Uterus (tissue), 3 donors: ENCODE measurements at regions not wholly inside any gene's neighbourhood (a gene's known extent, or its start where the extent isn't known, plus 50 kb on each side); places are given as distances from the start of the nearest gene placed in this dataset.

Experiments
- DNase-seq, 2 donors: peaks; one replicate each; pipeline ENCODE4 v3.0.0-alpha.2; 2019 to 2020
- H3K27ac ChIP-seq, 2 donors: fragments of 200-600 bp; sonication (generic); 1 replicate in 1 of 2; 2 replicates in 1 of 2; pipeline ENCODE4 v1.5.1; 2016 to 2018
- H3K27me3 ChIP-seq, 2 donors: fragments of 200-600 bp; sonication (generic); one replicate each; pipeline ENCODE4 v1.5.1; 2018 to 2019; ENCODE audit warnings: control low read depth in 1 of 2
- H3K36me3 ChIP-seq, 2 donors: fragments of 200-600 bp; sonication (generic); one replicate each; pipeline ENCODE4 v1.5.1; 2019; ENCODE audit warnings: control low read depth in 1 of 2
- H3K4me1 ChIP-seq, 2 donors: fragments of 200-600 bp; sonication (generic); one replicate each; pipeline ENCODE4 v1.5.1; 2018 to 2019; ENCODE audit warnings: control low read depth in 1 of 2
- H3K4me3 ChIP-seq, 2 donors: fragments of 200-600 bp; sonication (generic); 1 replicate in 1 of 2; 2 replicates in 1 of 2; pipeline ENCODE4 v1.5.1; 2018 to 2019; ENCODE audit warnings: mild to moderate bottlenecking in 1 of 2
- H3K9me3 ChIP-seq, 2 donors: fragments of 200-600 bp; sonication (generic); one replicate each; pipeline ENCODE4 v1.5.1; 2019; ENCODE audit warnings: control low read depth in 1 of 2
- POLR2A ChIP-seq, 2 donors: fragments of 450-650 bp; IDR thresholded peaks; one replicate each; pipeline ENCODE4 v1.6.1; 2016; ENCODE audit warnings: antibody characterized with exemption in 2 of 2, mild to moderate bottlenecking in 1 of 2, moderate library complexity in 1 of 2
- intact Hi-C: fragments of 100-400 bp; cut with DNase I; formaldehyde crosslinking; loops from one replicate; pipeline ENCODE4 v1.15.1; 2023; ENCODE audit warnings: low total_unique reads
- TF ChIP-seq, protein P1 (sequence below), 4 experiments: fragments of 200-600 bp in 2 of 4; fragments of 450-650 bp in 2 of 4; sonication (generic) in 2 of 4; IDR thresholded peaks; one replicate each; pipeline ENCODE4 v1.5.1; 2016 to 2019; ENCODE audit warnings: antibody characterized with exemption in 4 of 4, mild to moderate bottlenecking in 2 of 4, moderate library complexity in 1 of 4
- donor health status: DM: yes; HTN: yes; CAD: no.

- H3K27me3 ChIP-seq: no peaks in the 10 kb centered on the region
- no peak overlapping the region for H3K4me3 ChIP-seq
- TF ChIP-seq, protein P1, sequence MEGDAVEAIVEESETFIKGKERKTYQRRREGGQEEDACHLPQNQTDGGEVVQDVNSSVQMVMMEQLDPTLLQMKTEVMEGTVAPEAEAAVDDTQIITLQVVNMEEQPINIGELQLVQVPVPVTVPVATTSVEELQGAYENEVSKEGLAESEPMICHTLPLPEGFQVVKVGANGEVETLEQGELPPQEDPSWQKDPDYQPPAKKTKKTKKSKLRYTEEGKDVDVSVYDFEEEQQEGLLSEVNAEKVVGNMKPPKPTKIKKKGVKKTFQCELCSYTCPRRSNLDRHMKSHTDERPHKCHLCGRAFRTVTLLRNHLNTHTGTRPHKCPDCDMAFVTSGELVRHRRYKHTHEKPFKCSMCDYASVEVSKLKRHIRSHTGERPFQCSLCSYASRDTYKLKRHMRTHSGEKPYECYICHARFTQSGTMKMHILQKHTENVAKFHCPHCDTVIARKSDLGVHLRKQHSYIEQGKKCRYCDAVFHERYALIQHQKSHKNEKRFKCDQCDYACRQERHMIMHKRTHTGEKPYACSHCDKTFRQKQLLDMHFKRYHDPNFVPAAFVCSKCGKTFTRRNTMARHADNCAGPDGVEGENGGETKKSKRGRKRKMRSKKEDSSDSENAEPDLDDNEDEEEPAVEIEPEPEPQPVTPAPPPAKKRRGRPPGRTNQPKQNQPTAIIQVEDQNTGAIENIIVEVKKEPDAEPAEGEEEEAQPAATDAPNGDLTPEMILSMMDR (IDR thresholded peaks at IDR 0.05): no peak
- TF ChIP-seq POLR2A (IDR thresholded peaks at IDR 0.05): no peak
- no peak for DNase-seq
- no peaks in the 10 kb centered on the region for H3K36me3 ChIP-seq
- intact Hi-C loops: no loop called here
- H3K9me3 ChIP-seq: no peaks in the 10 kb centered on the region
- no peak overlapping the region for H3K27ac ChIP-seq
- H3K4me1 ChIP-seq: no peaks in the 10 kb centered on the region
These were observed 281.8 kb upstream of the ARRDC4 start for GRCh38 chr15:97678656-97679055.

GRCh38 chr15:97679106-97679688, 281.3 kb upstream of the ARRDC4 start:
- no peaks in the 10 kb centered on the region for H3K9me3 ChIP-seq
- intact Hi-C loops: no loop called here
- DNase-seq: no peak
- H3K36me3 ChIP-seq: no peaks in the 10 kb centered on the region
- no peaks in the 10 kb centered on the region for H3K27me3 ChIP-seq
- TF ChIP-seq, protein P1 (IDR thresholded peaks at IDR 0.05): no peak
- no peak for TF ChIP-seq POLR2A (IDR thresholded peaks at IDR 0.05)
- no peaks in the 10 kb centered on the region for H3K4me1 ChIP-seq
- H3K27ac ChIP-seq: no peak overlapping the region
- no peak overlapping the region for H3K4me3 ChIP-seq

GRCh38 chr15:97680606-97681220, 279.8 kb upstream of the ARRDC4 start:
- no peak overlapping the region for H3K4me3 ChIP-seq
- DNase-seq: no peak
- H3K4me1 ChIP-seq: no peaks in the 10 kb centered on the region
- H3K36me3 ChIP-seq: no peaks in the 10 kb centered on the region
- no peaks in the 10 kb centered on the region for H3K27me3 ChIP-seq
- TF ChIP-seq, protein P1 (IDR thresholded peaks at IDR 0.05): no peak
- TF ChIP-seq POLR2A (IDR thresholded peaks at IDR 0.05): no peak
- intact Hi-C loops: no loop called here
- no peaks in the 10 kb centered on the region for H3K9me3 ChIP-seq
- H3K27ac ChIP-seq: no peak overlapping the region

DNA sequence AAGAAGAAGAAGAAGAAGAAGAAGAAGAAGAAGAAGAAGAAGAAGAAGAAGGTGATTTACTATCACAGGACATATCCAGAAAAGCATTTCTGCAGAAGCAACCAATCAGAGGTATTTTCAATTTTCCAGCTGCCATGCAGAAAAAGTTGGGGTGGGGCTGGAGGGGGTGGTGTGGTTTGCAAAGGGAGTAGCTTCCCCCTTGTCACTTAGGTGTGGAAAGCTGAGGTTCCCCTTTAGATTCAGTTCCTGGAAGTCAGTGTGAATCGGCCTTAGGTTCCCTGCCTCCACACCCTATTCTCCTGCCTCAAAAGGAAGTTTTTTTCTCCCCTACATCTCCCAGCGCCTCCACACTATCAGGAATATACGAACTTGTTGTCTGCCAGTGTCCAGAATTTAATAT, 276.7 kb upstream of the ARRDC4 start:
- Histone ChIP-seq H3K36me3 (no peaks in the 10 kb centered on the region), H3K27me3 (no peaks in the 10 kb centered on the region), H3K9me3 (no peaks in the 10 kb centered on the region), H3K4me1 (no peaks in the 10 kb centered on the region), H3K27ac (no peak overlapping the region), H3K4me3 (no peak overlapping the region)
- DNase-seq: no peak
- intact Hi-C loops: no loop called here
- no peak for TF ChIP-seq POLR2A (IDR thresholded peaks at IDR 0.05)
- TF ChIP-seq, protein P1 (IDR thresholded peaks at IDR 0.05): no peak

DNA sequence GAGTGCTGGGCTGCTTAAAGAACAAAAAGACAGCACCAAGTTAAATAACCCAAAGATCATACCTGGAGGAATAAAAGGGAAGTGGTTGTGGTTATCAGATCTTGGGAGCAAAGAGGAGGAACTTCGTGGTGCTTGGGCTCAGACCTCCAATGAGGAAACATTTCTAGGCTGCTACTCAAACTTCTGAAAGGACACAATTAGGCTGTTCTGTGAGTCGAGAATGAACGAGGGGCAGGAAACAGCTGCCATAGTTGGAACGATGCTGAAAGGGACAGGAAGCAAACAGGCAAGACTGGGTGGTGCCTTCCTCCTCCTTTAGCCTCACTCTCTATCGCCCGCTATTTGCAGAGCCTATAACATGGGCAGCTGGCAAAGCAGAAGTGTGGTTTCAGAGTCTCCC, 276.3 kb upstream of the ARRDC4 start:
- Histone ChIP-seq H3K27me3 (no peaks in the 10 kb centered on the region), H3K36me3 (no peaks in the 10 kb centered on the region), H3K4me1 (no peaks in the 10 kb centered on the region), H3K27ac (no peak overlapping the region), H3K9me3 (no peaks in the 10 kb centered on the region), H3K4me3 (no peak overlapping the region)
- no peak for DNase-seq
- intact Hi-C loops: no loop called here
- no peak for TF ChIP-seq POLR2A (IDR thresholded peaks at IDR 0.05)
- TF ChIP-seq, protein P1 (IDR thresholded peaks at IDR 0.05): no peak
